HG03025 (cell line): ENCODE measurements at regions not wholly inside any gene's neighbourhood (a gene's known extent, or its start where the extent isn't known, plus 50 kb on each side); places are given as distances from the start of the nearest gene placed in this dataset.
"Not testable (repeated sequence)": the region's sequence is repeated elsewhere in the genome, so short reads cannot be mapped to it uniquely, and the experiment has no call there.

ENCODE experiments used
- ATAC-seq: cut with Tn5 transposase; IDR thresholded peaks from one replicate; pipeline ENCODE4 v1.9.1; 2021; ENCODE audit warnings: mild to moderate bottlenecking, moderate library complexity; ENCODE audit not compliant: unreplicated experiment, low FRiP score

DNA sequence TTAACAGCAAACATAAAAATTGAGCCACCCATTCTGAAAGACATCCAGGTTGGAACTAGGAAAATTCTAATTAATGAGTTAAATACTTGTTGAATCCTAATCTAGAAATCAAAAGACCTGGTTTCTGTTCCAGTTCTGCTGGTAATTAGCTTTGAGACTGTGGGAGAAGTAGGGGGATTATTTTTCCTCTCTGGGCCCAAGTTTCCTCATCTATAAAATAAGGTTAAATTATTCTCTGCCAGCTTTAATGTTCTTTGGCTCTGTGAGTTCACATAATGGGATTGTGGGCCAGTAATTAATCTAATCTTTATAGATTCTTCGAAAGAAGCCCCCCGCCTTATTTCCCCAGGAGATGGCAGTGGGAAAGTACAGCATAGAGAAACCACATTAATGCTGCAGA, 104.6 kb downstream of the ENC1 start:
- no peak for ATAC-seq

DNA sequence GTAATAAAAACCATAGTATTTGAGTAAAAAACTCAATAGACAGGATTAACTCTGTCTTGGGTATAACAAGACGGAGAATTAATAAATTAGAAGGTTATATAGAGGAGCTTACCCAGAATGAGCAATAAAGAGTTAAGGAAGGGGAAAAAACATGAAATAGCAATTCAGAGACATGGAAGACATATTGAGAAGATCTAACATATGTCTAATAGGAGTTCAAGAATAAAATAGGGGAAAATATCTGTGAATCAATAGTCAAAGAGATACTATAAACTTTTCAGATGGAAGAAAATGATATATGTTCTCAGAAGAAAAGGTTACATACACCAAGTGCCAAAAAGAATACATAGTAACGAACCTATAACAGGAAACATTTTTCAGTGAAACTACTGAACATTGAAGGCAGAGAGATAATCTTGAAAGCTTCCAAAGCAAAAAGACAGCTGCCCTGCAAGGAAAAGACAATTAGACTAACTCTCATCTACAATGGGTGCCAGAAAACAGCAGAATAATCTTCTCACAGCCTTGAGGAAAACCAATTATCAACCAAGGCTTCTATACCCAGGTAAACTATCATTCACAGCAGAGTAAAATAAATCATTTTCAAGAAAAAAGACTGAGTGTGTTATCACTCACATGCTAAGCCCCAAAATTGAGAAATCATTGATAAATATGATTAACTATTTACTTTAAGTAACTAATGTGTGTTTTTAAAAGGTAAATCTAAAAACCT, 106.0 kb downstream of the ENC1 start:
- no peak for ATAC-seq

GRCh38 chr5:74530326-74531050, 110.0 kb downstream of the ENC1 start:
- no peak for ATAC-seq

- ATAC-seq = no peak
These were observed 111.4 kb downstream of the ENC1 start for GRCh38 chr5:74529101-74529500.

GRCh38 chr5:74526111-74526510, 114.4 kb downstream of the ENC1 start:
- no peak for ATAC-seq

DNA sequence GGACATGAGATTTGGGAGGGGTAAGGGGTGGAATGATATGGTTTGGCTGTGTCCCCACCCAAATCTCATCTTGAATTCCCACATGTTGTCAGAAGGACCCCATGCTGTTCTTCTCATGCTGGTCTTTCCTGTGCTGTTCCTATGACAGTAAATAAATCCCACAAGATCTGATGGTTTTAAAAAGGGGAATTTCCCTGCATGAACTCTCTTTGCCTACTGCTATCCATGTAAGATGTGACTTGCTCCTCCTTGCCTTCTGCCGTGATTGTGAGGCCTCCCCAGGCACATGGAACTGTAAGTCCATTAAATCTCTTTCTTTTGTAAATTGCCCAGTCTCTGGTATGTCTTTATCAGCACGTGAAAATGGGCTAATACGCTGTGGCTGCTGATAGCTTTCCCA, 115.8 kb downstream of the ENC1 start:
- not testable (repeated sequence) for ATAC-seq

DNA sequence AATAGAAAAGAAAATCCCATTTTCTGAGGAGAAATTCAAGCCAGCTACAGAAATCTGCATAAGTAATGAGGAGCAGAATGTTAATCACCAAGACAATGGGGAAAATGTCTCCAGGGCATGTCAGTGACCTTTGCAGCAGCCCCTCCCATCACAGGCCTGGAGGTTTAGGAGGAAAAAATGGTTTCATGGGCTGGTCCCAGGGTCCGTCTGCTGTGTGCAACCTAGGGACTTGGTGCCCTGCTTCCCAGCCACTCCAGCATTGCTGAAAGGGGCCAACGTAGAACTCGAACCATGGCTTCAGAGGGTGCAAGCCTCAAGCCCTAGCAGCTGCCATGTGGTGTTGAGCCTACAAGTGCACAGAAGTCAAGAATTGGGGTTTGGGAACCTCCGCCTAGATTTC, 116.8 kb downstream of the ENC1 start:
- ATAC-seq = not testable (repeated sequence)

GRCh38 chr5:74522838-74523237, 117.7 kb downstream of the ENC1 start:
- ATAC-seq = not testable (repeated sequence)

DNA sequence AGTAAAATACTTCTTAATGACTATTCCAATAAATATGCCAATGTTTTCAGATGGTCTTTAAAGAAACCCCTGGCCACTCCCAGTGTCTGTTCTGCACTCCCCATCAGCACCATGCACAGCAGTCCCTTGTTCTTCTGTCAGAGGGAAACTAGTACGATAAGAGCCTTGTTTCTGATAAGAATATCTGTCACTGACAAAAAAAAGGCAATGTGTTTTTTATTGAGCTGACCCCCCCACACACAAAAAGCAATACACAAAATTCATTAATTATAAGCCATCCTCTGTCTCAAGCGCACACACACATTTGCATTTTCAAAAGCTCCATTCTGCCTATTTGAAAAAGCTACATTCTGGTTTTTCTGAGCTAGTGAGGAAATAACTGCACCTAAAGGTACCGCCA, 119.1 kb downstream of the ENC1 start:
- ATAC-seq = no peak

- ATAC-seq = no peak
These were observed 120.8 kb downstream of the ENC1 start for GRCh38 chr5:74519679-74520078.

DNA sequence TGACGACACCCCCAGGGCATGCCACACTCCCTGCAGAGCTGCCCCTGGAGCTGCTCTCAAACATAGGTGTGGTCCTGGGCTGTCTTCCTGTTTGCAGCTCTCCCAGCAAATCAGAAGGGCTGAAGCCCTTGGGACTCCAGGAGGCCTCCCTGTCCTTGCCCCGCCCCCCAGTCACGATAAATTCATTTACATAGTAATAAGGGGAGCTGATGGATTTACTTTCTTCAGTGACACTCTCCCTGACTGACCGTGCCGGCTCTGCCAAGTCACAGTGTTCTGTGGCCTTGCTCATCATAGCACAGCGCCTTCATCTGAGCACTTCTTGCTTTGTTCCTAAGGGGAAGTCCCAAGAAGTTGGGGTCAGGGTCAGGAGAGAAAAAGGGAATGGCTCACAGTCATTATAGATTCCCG, 121.4 kb downstream of the ENC1 start:
- ATAC-seq = no peak

DNA sequence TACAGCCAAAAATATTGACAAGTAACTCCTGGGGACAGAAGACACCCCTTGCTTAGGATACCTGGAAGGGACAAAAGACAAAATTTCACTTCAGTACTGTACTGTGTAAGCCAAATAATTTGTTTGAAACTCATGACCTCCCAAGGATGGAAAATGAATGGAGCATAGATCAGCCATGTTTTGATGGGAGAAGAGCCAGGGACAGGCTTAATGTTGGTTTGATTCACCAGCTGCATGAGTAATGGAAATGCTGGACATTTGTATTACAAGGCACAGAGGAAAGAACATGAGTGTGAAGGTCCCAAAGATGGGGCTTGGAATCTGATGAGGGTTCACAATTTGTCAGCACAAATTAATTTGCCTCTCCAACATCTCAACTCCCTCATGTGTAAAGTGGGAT, 122.8 kb downstream of the ENC1 start:
- no peak for ATAC-seq

DNA sequence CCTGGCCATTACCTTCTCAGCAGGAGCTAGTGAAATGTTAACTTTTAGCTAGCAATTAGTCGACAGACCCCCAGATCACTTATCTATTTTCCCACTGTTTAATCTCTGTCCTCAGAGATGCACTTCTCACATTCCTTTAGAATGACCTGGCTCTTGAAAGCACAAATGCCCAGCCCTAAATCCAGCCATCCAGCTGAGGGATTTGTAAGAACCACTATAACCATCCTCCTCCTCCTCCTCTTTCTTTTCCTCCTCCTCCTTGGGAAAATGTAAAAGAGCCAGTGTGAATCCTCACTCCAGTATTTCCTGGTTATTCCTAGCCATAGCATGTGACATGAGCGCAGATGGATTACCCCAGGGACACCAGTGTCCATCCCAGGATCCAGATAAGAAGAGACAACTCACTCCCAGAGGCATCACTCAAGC, 124.3 kb downstream of the ENC1 start:
- no peak for ATAC-seq

DNA sequence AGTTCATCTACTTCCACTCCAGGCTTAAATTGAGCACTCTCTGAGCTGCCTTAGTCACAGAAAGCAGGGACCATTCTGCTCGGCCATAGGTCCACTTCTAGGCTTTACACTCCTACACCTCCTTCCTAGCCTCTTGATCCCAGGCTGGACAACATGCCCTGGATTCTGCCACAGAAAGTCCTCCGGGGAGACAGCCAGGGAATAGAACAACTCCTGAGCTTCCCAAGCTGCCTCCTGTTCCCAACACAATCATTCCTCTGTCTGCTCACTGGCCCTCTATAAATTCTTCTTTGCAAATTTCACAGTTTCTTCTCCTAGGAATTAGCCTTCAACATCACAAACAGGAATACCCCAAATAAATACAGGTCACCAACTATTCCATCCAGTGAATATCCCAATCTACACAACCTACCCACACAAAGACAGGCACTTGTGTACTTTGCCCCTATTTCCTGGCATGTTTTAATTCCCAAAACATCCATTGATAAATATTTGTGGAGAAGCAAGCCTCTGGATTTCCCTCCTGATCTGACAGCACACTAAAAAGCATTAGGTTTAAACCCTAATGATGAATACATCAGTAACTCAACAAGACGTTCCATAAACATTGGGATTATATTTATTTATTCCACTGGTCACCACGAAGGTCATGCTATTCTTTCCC, 125.5 kb downstream of the ENC1 start:
- no peak for ATAC-seq

GRCh38 chr5:74511770-74512169, 128.8 kb downstream of the ENC1 start:
- ATAC-seq = not testable (repeated sequence)

DNA sequence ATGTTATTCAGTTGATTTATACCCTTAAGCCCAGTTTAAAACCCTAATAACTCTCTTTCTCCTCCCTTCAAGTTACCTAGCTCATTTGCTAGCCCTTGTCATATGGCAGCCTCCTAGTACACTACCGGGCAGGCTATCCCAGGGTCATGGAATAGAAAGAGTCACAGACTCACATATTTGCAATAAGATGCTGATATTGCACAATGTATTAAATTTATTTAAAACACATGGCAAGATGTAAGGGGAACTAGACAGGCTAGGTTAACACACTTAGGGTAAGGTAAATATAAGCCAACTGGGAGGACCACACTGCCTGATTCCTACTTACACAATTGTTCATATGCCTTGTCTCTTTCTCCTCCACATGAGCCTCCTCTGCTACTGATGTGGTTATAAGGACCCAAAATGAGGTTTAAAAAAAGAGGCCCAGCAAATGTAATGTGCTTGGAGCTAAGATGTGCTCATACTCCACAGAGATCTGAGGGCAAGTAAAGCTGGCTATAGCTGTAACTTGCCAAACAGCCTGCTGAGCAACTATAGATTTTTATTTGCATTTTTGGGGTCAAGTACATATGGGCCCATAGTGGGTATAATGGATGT, 130.0 kb downstream of the ENC1 start:
- no peak for ATAC-seq

GRCh38 chr5:74507370-74508005, 133.0 kb downstream of the ENC1 start:
- no peak for ATAC-seq

GRCh38 chr5:74506119-74506518, 134.4 kb downstream of the ENC1 start:
- no peak for ATAC-seq

GRCh38 chr5:74504463-74504862, 136.1 kb downstream of the ENC1 start:
- no peak for ATAC-seq

DNA sequence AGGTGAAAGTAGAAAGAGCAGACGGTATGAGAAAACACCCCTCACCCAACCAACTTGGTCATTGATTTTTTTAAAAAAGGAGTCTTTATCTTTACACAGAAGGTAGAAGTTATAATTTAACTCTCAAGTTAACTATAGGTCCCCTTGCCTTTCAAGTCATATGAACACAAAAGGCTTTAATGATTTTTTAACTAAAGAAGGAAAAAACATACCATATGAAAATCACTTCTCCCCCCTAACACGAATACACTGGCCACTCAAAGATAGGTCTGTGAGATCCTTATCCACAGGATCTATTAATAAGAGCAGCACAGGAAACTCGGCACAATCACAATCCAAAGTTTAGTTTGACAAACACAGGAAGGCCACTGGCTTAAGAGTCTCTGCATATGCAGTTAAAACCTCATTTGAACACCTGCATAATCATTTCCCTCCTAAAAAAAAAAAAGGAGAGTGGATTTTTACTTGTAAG, 138.0 kb downstream of the ENC1 start:
- no peak for ATAC-seq
